ENCODE measurements at regions not wholly inside any gene's neighbourhood (a gene's known extent, or its start where the extent isn't known, plus 50 kb on each side); places are given as distances from the start of the nearest gene placed in this dataset.

DNA sequence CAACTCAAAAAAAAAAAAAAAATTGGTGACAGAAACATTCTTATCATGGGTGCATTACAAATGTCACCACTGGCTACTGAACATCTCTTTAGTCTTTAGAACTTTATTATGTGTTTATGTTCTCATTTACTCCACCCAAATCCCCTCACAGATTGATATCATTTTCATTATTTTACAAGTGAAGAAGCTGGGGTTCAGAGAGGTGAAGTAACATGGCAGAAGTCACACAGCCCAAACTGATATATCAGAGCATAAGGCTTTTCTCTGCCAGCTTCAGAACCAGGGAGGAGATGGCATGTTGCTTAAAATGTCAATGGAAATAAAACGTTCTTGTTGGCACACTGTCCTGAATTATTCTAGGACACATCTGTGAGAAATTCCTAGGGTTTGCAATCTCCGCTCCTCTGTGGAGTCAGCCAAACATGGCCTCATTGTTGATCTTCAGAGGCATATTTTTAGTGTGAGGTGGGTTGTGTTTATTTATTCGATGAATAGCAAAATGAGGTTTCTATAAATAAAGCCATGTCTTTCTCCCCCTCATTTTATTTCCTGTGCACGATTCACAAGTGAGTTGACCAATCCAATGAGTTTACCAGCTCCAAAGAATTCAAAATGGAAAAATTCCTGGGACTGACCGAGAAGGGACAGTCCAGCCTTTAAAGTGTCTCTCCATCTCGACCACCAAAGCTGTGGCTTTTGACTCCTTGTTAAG is 72.9 kb upstream of the ANO1 start:
- intact Hi-C loops (cut with micrococcal nuclease; ENCODE audit: unreplicated experiment) (no loop called here), in situ Hi-C loops (cut with MboI) (no loop called here)
- ChIA-PET RAD21 (ENCODE audit: unreplicated experiment) (interaction anchor here (0.6 kb wide), 1 partner anchor 62 kb away, joined by 3 read pairs; no protein-coding TSS in a partner anchor), POLR2A (no interaction called here), CTCF (no interaction called here), SMC1A (ENCODE audit: uncharacterized antibody, unreplicated experiment) (no interaction called here)
- no peak for TF ChIP-seq NFYA (IDR thresholded peaks at IDR 0.05; ENCODE audit: borderline replicate concordance, low read depth, low read length)
- TF ChIP-seq REST (IDR thresholded peaks at IDR 0.05; ENCODE audit: low read depth, low read length), result no peak
- no peak for TF ChIP-seq EZH2 (IDR thresholded peaks at IDR 0.05; ENCODE audit: borderline replicate concordance, control insufficient read depth, low read depth, low read length)
- no peak for TF ChIP-seq IRF5 (IDR thresholded peaks at IDR 0.05; ENCODE audit: borderline replicate concordance)
- no peak for TF ChIP-seq CHD4 (IDR thresholded peaks at IDR 0.05)
- TF ChIP-seq ETV6 (conservative IDR thresholded peaks at IDR 0.05 in 1 of 2, IDR thresholded peaks at IDR 0.05 in 1 of 2; ENCODE audit: borderline replicate concordance in 1 of 2, low read depth in 1 of 2), result no peak
- TF ChIP-seq MLLT1 (IDR thresholded peaks at IDR 0.05), result no peak
- TF ChIP-seq RAD51 (IDR thresholded peaks at IDR 0.05), result no peak
- no peak for TF ChIP-seq POLR2A (IDR thresholded peaks at IDR 0.05; ENCODE audit: low read depth, low read length)
- TF ChIP-seq RCOR1 (conservative IDR thresholded peaks at IDR 0.05; ENCODE audit: low read depth, low read length), result no peak
- no peak for TF ChIP-seq SIN3A (IDR thresholded peaks at IDR 0.05; ENCODE audit: low read depth, low read length)
- TF ChIP-seq BMI1 (IDR thresholded peaks at IDR 0.05; ENCODE audit: borderline replicate concordance), result no peak
- no peak for TF ChIP-seq FOXK2 (IDR thresholded peaks at IDR 0.05)
- Histone ChIP-seq H3K9me3 (replicated peaks; ENCODE audit: control insufficient read depth, insufficient read depth, low read length) (no peaks in the 10 kb centered on the region), H3K27me3 (replicated peaks in 1 of 2; ENCODE audit: control insufficient read depth in 2 of 2, insufficient read depth in 2 of 2, low read length in 1 of 2) (no peaks in the 10 kb centered on the region), H4K20me1 (ENCODE audit: control insufficient read depth, insufficient read depth) (no peaks in the 10 kb centered on the region), H3K4me3 (no peak overlapping the region), H3K27ac (ENCODE audit: control insufficient read depth, insufficient read depth) (no peak overlapping the region), H3K36me3 (ENCODE audit: control insufficient read depth in 2 of 2, insufficient read depth in 2 of 2, low read length in 1 of 2) (no peaks in the 10 kb centered on the region), H3K9ac (ENCODE audit: control insufficient read depth, insufficient read depth, low read length) (no peak overlapping the region), H3K79me2 (ENCODE audit: control insufficient read depth, insufficient read depth, low read length) (no peaks in the 10 kb centered on the region), H2AFZ (ENCODE audit: control insufficient read depth, low read depth, low read length) (no peak overlapping the region), H3K4me1 (ENCODE audit: control insufficient read depth, insufficient read depth, low read length) (no peaks in the 10 kb centered on the region), H3K4me2 (ENCODE audit: control insufficient read depth, insufficient read depth) (no peak overlapping the region)
- no peak for FAIRE-seq
- no TSS peak for BruUV-seq (replicated peaks)
- 18% methylated on average over 6 of the region's 6 CpGs for WGBS (ENCODE audit: insufficient coverage, insufficient replicate concordance, low lambda C conversion rate, missing lambda C conversion rate)
- no peak for DNase-seq (ENCODE audit: low read depth, low spot score)
- ATAC-seq, result no peak

Measured in GM12878 (cell line).